Neural cell (in vitro differentiated cells): ENCODE measurements at regions not wholly inside any gene's neighbourhood (a gene's known extent, or its start where the extent isn't known, plus 50 kb on each side); places are given as distances from the start of the nearest gene placed in this dataset.

Experiments used
- H2AFZ ChIP-seq: fragments of 200-600, 300-800 bp; sonication (generic), shearing (Covaris generic); 2 replicates; pipeline ENCODE4 v1.6.0; 2014; ENCODE audit warnings: low read depth, mild to moderate bottlenecking, antibody characterized with exemption, low read length, moderate library complexity
- H3F3A ChIP-seq: fragments of 200-600 bp; shearing (Covaris generic); 2 replicates; pipeline ENCODE4 v1.6.1; 2016; ENCODE audit warnings: mild to moderate bottlenecking, moderate library complexity, mixed read lengths, antibody characterized with exemption, low read length; ENCODE audit not compliant: insufficient read depth, poor library complexity, severe bottlenecking
- H3K27ac ChIP-seq: fragments of 200-600, 300-800 bp; sonication (generic), shearing (Covaris generic); 2 replicates; pipeline ENCODE4 v1.5.1; 2014; ENCODE audit warnings: mild to moderate bottlenecking, low read length, moderate library complexity
- H3K27me3 ChIP-seq: fragments of 300-800, 200-600 bp; sonication (generic), shearing (Covaris generic); 2 replicates; pipeline ENCODE4 v1.6.0; 2014; ENCODE audit warnings: mild to moderate bottlenecking, low read depth, low read length, moderate library complexity; ENCODE audit not compliant: insufficient read depth
- H3K36me3 ChIP-seq: fragments of 300-800, 200-600 bp; sonication (generic), shearing (Covaris generic); 2 replicates; pipeline ENCODE4 v1.5.1; 2014; ENCODE audit warnings: mild to moderate bottlenecking, antibody characterized with exemption, low read length, moderate library complexity; ENCODE audit not compliant: insufficient read depth
- H3K4me2 ChIP-seq: fragments of 300-800, 200-600 bp; sonication (generic), shearing (Covaris generic); 2 replicates; pipeline ENCODE4 v1.6.0; 2014; ENCODE audit warnings: mild to moderate bottlenecking, low read length
- H3K4me3 ChIP-seq: fragments of 300-800, 200-600 bp; sonication (generic), shearing (Covaris generic); 2 replicates; pipeline ENCODE4 v1.5.1; 2014; ENCODE audit warnings: mild to moderate bottlenecking, low read length, moderate library complexity
- H3K79me2 ChIP-seq: fragments of 200-600 bp; shearing (Covaris generic); replicated peaks from 2 replicates; pipeline ENCODE4 v1.6.0; 2014; ENCODE audit warnings: mild to moderate bottlenecking, low read length, moderate library complexity; ENCODE audit not compliant: insufficient read depth
- H3K9ac ChIP-seq: fragments of 300-800, 200-600 bp; sonication (generic), shearing (Covaris generic); 2 replicates; pipeline ENCODE4 v1.6.1; 2016; ENCODE audit warnings: mild to moderate bottlenecking, low read length, mixed read lengths
- H3K9me2 ChIP-seq: fragments of 200-600 bp; shearing (Covaris generic); 2 replicates; pipeline ENCODE4 v1.6.1; 2016; ENCODE audit warnings: mild to moderate bottlenecking, low read length, mixed read lengths; ENCODE audit not compliant: insufficient read depth
- H3K9me3 ChIP-seq: fragments of 200-600, 300-800 bp; sonication (generic), shearing (Covaris generic); 2 replicates; pipeline ENCODE4 v1.6.1; 2016; ENCODE audit warnings: mild to moderate bottlenecking, mixed run types, low read length, moderate library complexity, mixed read lengths
- H4K20me1 ChIP-seq: fragments of 200-600 bp; shearing (Covaris generic); 2 replicates; pipeline ENCODE4 v1.6.1; 2016; ENCODE audit warnings: mild to moderate bottlenecking, mixed run types; ENCODE audit not compliant: insufficient read depth
- CTCF ChIP-seq: fragments of 450-650 bp; IDR thresholded peaks from 2 replicates; pipeline ENCODE4 v1.5.1; 2014; ENCODE audit warnings: antibody characterized with exemption, mild to moderate bottlenecking, moderate library complexity; ENCODE audit not compliant: poor library complexity, severe bottlenecking
- EP300 ChIP-seq: fragments of 450-650 bp; conservative IDR thresholded peaks from 2 replicates; pipeline ENCODE4 v1.6.1; 2014; ENCODE audit warnings: antibody characterized with exemption, mild to moderate bottlenecking, moderate library complexity; ENCODE audit not compliant: poor library complexity, severe bottlenecking
- EZH2 ChIP-seq: fragments of 200-600, 300-800 bp; shearing (Covaris generic), sonication (generic); IDR thresholded peaks from 2 replicates; pipeline ENCODE4 v1.6.1; 2014; ENCODE audit warnings: antibody characterized with exemption, low read length, borderline replicate concordance, mild to moderate bottlenecking; ENCODE audit not compliant: insufficient read depth, poor library complexity, severe bottlenecking
- MXI1 ChIP-seq: fragments of 450-650 bp; conservative IDR thresholded peaks from 2 replicates; pipeline ENCODE4 v1.6.1; 2014; ENCODE audit warnings: antibody characterized with exemption, mild to moderate bottlenecking; ENCODE audit not compliant: poor library complexity, severe bottlenecking
- POLR2AphosphoS5 ChIP-seq: IDR thresholded peaks from 2 replicates; pipeline ENCODE4 v1.6.1; 2012
- RAD21 ChIP-seq: fragments of 450-650 bp; conservative IDR thresholded peaks from 2 replicates; pipeline ENCODE4 v1.6.1; 2014; ENCODE audit warnings: antibody characterized with exemption, mild to moderate bottlenecking, moderate library complexity
- REST ChIP-seq: IDR thresholded peaks from 2 replicates; pipeline ENCODE4 v1.6.1; 2012; ENCODE audit warnings: borderline replicate concordance
- SMC3 ChIP-seq: fragments of 450-650 bp; conservative IDR thresholded peaks from 2 replicates; pipeline ENCODE4 v1.6.1; 2014; ENCODE audit warnings: antibody characterized with exemption, mild to moderate bottlenecking, moderate library complexity; ENCODE audit not compliant: poor library complexity
- TAF1 ChIP-seq: IDR thresholded peaks from 2 replicates; pipeline ENCODE4 v1.6.1; 2012; ENCODE audit warnings: low read depth

- no peaks in the 10 kb centered on the region for H3K27me3 ChIP-seq
- no peaks in the 10 kb centered on the region for H3K9me2 ChIP-seq
- H3K36me3 ChIP-seq, result no peaks in the 10 kb centered on the region
- H3F3A ChIP-seq, result no peaks in the 10 kb centered on the region
- H3K9me3 ChIP-seq, result no peaks in the 10 kb centered on the region
- H3K9ac ChIP-seq, result no peak overlapping the region
- H3K4me3 ChIP-seq, result no peak overlapping the region
- H3K79me2 ChIP-seq, result no peaks in the 10 kb centered on the region
- H2AFZ ChIP-seq, result no peak overlapping the region
- TF ChIP-seq EP300 (no peak), TAF1 (no peak)
- no peaks in the 10 kb centered on the region for H4K20me1 ChIP-seq
- H3K27ac ChIP-seq, result no peak overlapping the region
- no peak overlapping the region for H3K4me2 ChIP-seq
These were observed 101.3 kb upstream of the ATP11B start for GRCh38 chr3:182692021-182692420.

- TF ChIP-seq EP300 (no peak), TAF1 (no peak), EZH2 (no peak), RAD21 (no peak), POLR2AphosphoS5 (no peak), REST (no peak), MXI1 (no peak)
- no peaks in the 10 kb centered on the region for H3K9me3 ChIP-seq
- no peak overlapping the region for H3K9ac ChIP-seq
These were observed 100.6 kb upstream of the ATP11B start for GRCh38 chr3:182692695-182693094.

GRCh38 chr3:182693723-182694122, 99.6 kb upstream of the ATP11B start:
- TF ChIP-seq RAD21 (no peak), EP300 (no peak), POLR2AphosphoS5 (no peak), REST (no peak), TAF1 (no peak), EZH2 (no peak), CTCF (no peak), MXI1 (no peak), SMC3 (no peak)
- Histone ChIP-seq H3K27me3 (no peaks in the 10 kb centered on the region), H3K36me3 (no peaks in the 10 kb centered on the region), H2AFZ (no peak overlapping the region), H3K9me2 (no peaks in the 10 kb centered on the region), H4K20me1 (no peaks in the 10 kb centered on the region), H3F3A (no peaks in the 10 kb centered on the region), H3K27ac (no peak overlapping the region), H3K79me2 (no peaks in the 10 kb centered on the region), H3K4me3 (no peak overlapping the region), H3K9ac (no peak overlapping the region), H3K4me2 (no peak overlapping the region), H3K9me3 (no peaks in the 10 kb centered on the region)

More at GRCh38 chr3:182692695-182693094, 100.6 kb upstream of the ATP11B start:
- no peak overlapping the region for H2AFZ ChIP-seq
- H3F3A ChIP-seq, result no peaks in the 10 kb centered on the region
- no peaks in the 10 kb centered on the region for H3K79me2 ChIP-seq
- H3K4me2 ChIP-seq, result no peak overlapping the region
- H3K9me2 ChIP-seq, result no peaks in the 10 kb centered on the region
- no peaks in the 10 kb centered on the region for H4K20me1 ChIP-seq
- no peak overlapping the region for H3K4me3 ChIP-seq
- H3K27ac ChIP-seq, result no peak overlapping the region
- H3K36me3 ChIP-seq, result no peaks in the 10 kb centered on the region
- H3K27me3 ChIP-seq, result no peaks in the 10 kb centered on the region
